Posterior cingulate gyrus (tissue), 11 donors: ENCODE measurements at regions not wholly inside any gene's neighbourhood (a gene's known extent, or its start where the extent isn't known, plus 50 kb on each side); places are given as distances from the start of the nearest gene placed in this dataset.

Experiments
- DNase-seq, 10 donors: peaks; one replicate each; pipeline versions ENCODE4 v3.0.0 to v3.0.0-alpha.2; 2020 to 2021; ENCODE audit warnings: mixed read lengths in 3 of 10
- intact Hi-C: fragments of 100-400 bp; cut with DNase I; formaldehyde crosslinking; loops from one replicate; pipeline ENCODE4 v1.15.1; 2023

GRCh38 chr15:70172124-70172523 is 74.4 kb upstream of the TLE3 start:
- intact Hi-C loops = no loop called here
- DNase-seq = peak in 1 of 10 donors; percentile 24

GRCh38 chr15:70171256-70171886 is 73.7 kb upstream of the TLE3 start:
- intact Hi-C loops = no loop called here
- DNase-seq = no peak

GRCh38 chr15:70170096-70170699 is 72.5 kb upstream of the TLE3 start:
- intact Hi-C loops = no loop called here
- DNase-seq = no peak

GRCh38 chr15:70169147-70169546 is 71.4 kb upstream of the TLE3 start:
- intact Hi-C loops = no loop called here
- DNase-seq = no peak

GRCh38 chr15:70167155-70167554 is 69.4 kb upstream of the TLE3 start:
- intact Hi-C loops = no loop called here

GRCh38 chr15:70166506-70167087 is 68.9 kb upstream of the TLE3 start:
- intact Hi-C loops = no loop called here
- peak in 1 of 10 donors; percentile 43 for DNase-seq

More at GRCh38 chr15:70167155-70167554, 69.4 kb upstream of the TLE3 start:
- no peak for DNase-seq

GRCh38 chr15:70165716-70166284 is 68.1 kb upstream of the TLE3 start:
- intact Hi-C loops = no loop called here
- DNase-seq = peak in 1 of 10 donors; percentile 38

GRCh38 chr15:70164910-70165715 is 67.4 kb upstream of the TLE3 start:
- DNase-seq = peak in 1 of 10 donors; percentile 22
- intact Hi-C loops = no loop called here

GRCh38 chr15:70164156-70164900 is 66.6 kb upstream of the TLE3 start:
- DNase-seq = no peak
- intact Hi-C loops = no loop called here

- no peak for DNase-seq
- intact Hi-C loops = no loop called here
These were observed 63.3 kb upstream of the TLE3 start for GRCh38 chr15:70160803-70161565.

GRCh38 chr15:70160267-70160666 is 62.5 kb upstream of the TLE3 start:
- intact Hi-C loops = no loop called here
- no peak for DNase-seq

GRCh38 chr15:70159713-70160009 is 61.9 kb upstream of the TLE3 start:
- DNase-seq = no peak
- intact Hi-C loops = no loop called here

- no peak for DNase-seq
- intact Hi-C loops = no loop called here
These were observed 61.4 kb upstream of the TLE3 start for GRCh38 chr15:70159001-70159712.

- no peak for DNase-seq
- intact Hi-C loops = no loop called here
These were observed 60.7 kb upstream of the TLE3 start for GRCh38 chr15:70158309-70159000.

GRCh38 chr15:70156671-70157271 is 59.1 kb upstream of the TLE3 start:
- DNase-seq = peak; percentile 21 to 94 (median 54)
- intact Hi-C loops = no loop called here

GRCh38 chr15:70154718-70155347 is 57.1 kb upstream of the TLE3 start:
- peak in 1 of 10 donors; percentile 69 for DNase-seq
- intact Hi-C loops = no loop called here

GRCh38 chr15:70153921-70154717 is 56.4 kb upstream of the TLE3 start:
- peak in 1 of 10 donors; percentile 57 for DNase-seq
- intact Hi-C loops = no loop called here
